HepG2 (cell line): ENCODE measurements at regions not wholly inside any gene's neighbourhood (a gene's known extent, or its start where the extent isn't known, plus 50 kb on each side); places are given as distances from the start of the nearest gene placed in this dataset.

Experiments
- ATAC-seq: fragments of 200-7000 bp; cut with Tn5 transposase; 3 replicates; pipeline ENCODE4 v1.9.1; 2020; ENCODE audit warnings: mild to moderate bottlenecking, moderate library complexity
- BruUV-seq: library from RNA; stranded (reverse); fragments of 400-500 nt; replicated peaks from 2 replicates; lab custom pipeline; 2021; lab: Mats Ljungman, UMichigan
- CTCF ChIA-PET: fragments of 300-600 bp; formaldehyde crosslinking; extraction: SDS; loops from one replicate; lab custom pipeline; 2021; ENCODE audit warnings: low total read pairs, inconsistent platforms, low intra/inter-chr PET ratio; lab: Yijun Ruan, JAX
- POLR2A ChIA-PET: fragments of 350-600 bp; sonication (Branson Sonifier 250); formaldehyde crosslinking; loops from one replicate; lab custom pipeline; 2020; ENCODE audit warnings: antibody characterized with exemption, inconsistent platforms; lab: Yijun Ruan, JAX
- DNase-seq: peaks from one replicate; pipeline ENCODE4 v3.0.0-alpha.2; 2015; ENCODE audit warnings: low spot score
- FAIRE-seq: peaks from 3 replicates; lab custom pipeline; 2011; peaks lifted over from hg19 to GRCh38; lab: Jason Lieb, UNC
- H2AFZ ChIP-seq: one replicate; pipeline ENCODE4 v1.6.1; 2011; ENCODE audit warnings: low read length, inconsistent platforms
- H3K27ac ChIP-seq: fragments of 300-600 bp; 3 replicates; pipeline ENCODE4 v1.8.0; 2011; ENCODE audit warnings: mixed run types, mild to moderate bottlenecking, mixed read lengths, low read length, inconsistent platforms; ENCODE audit not compliant: insufficient read depth; ENCODE audit errors: extremely low read length
- H3K27me3 ChIP-seq, 2 experiments: fragments of 200-600 bp in 1 of 2; 2 replicates in 1 of 2; 3 replicates in 1 of 2; pipeline versions ENCODE4 v1.6.0 to v1.8.0; 2011; ENCODE audit warnings: low read length in 2 of 2, mild to moderate bottlenecking in 2 of 2, moderate library complexity in 2 of 2, inconsistent platforms in 1 of 2; ENCODE audit not compliant: insufficient read depth in 2 of 2, control insufficient read depth in 1 of 2
- H3K36me3 ChIP-seq, 2 experiments: fragments of 200-600 bp in 1 of 2; replicated peaks in 1 of 2; 2 replicates in 1 of 2; 3 replicates in 1 of 2; pipeline versions ENCODE4 v1.5.1 to v1.8.0; 2011; ENCODE audit warnings: low read length in 2 of 2, inconsistent platforms in 1 of 2; ENCODE audit not compliant: insufficient read depth in 2 of 2, control insufficient read depth in 1 of 2
- H3K4me1 ChIP-seq: 2 replicates; pipeline ENCODE4 v1.5.1; 2012; ENCODE audit warnings: low read length, inconsistent platforms; ENCODE audit not compliant: insufficient read depth
- H3K4me2 ChIP-seq: 2 replicates; pipeline ENCODE4 v1.6.0; 2011; ENCODE audit warnings: low read depth, low read length, inconsistent platforms
- H3K4me3 ChIP-seq, 3 experiments: fragments of 200-600 bp in 1 of 3; sonication (generic), shearing (Covaris generic) in 1 of 3; replicated peaks in 1 of 3; 2 replicates each; pipeline ENCODE4 v1.5.1; 2011 to 2016; ENCODE audit warnings: low read length in 3 of 3, inconsistent platforms in 2 of 3, low read depth in 2 of 3, mild to moderate bottlenecking in 2 of 3, control low read depth in 1 of 3, mixed read lengths in 1 of 3; ENCODE audit not compliant: insufficient read depth in 1 of 3
- H3K79me2 ChIP-seq: one replicate; pipeline ENCODE4 v1.6.1; 2011; ENCODE audit warnings: low read length, inconsistent platforms; ENCODE audit not compliant: insufficient read depth
- H3K9ac ChIP-seq: 2 replicates; pipeline ENCODE4 v1.6.0; 2011; ENCODE audit warnings: mild to moderate bottlenecking, low read depth, low read length, inconsistent platforms; ENCODE audit not compliant: insufficient read depth
- H3K9me3 ChIP-seq: 2 replicates; pipeline ENCODE4 v1.5.1; 2012; ENCODE audit warnings: mild to moderate bottlenecking, low read length
- H4K20me1 ChIP-seq: 2 replicates; pipeline ENCODE4 v1.6.0; 2011; ENCODE audit warnings: inconsistent platforms, mild to moderate bottlenecking, low read length, moderate library complexity; ENCODE audit not compliant: insufficient read depth
- ELF1 ChIP-seq: sonication (generic); formaldehyde crosslinking; IDR thresholded peaks from 2 replicates; pipeline ENCODE4 v1.4.0; 2020; ENCODE audit warnings: missing genetic modification reagents
- MBD4 ChIP-seq: IDR thresholded peaks from 2 replicates; pipeline ENCODE4 v1.6.1; 2012; ENCODE audit warnings: low read length, inconsistent platforms, borderline replicate concordance
- NFIB ChIP-seq: sonication (generic); formaldehyde crosslinking; IDR thresholded peaks from 2 replicates; pipeline ENCODE4 v1.9.0; 2021; ENCODE audit warnings: missing genetic modification reagents, mild to moderate bottlenecking, borderline replicate concordance
- RFX5 ChIP-seq: IDR thresholded peaks from 2 replicates; pipeline ENCODE4 v1.6.1; 2011; ENCODE audit warnings: low read depth, low read length, improper control_type of control experiment
- ZNF33B ChIP-seq: sonication (generic); formaldehyde crosslinking; IDR thresholded peaks from 2 replicates; pipeline ENCODE4 v1.5.1; 2020; ENCODE audit warnings: mild to moderate bottlenecking, missing genetic modification reagents
- WGBS: methylation state at CpG from one replicate; pipeline ENCODE4 v1.1.6; 2017; ENCODE audit warnings: low lambda C conversion rate; 5-methylcytosine and 5-hydroxymethylcytosine counted together
- in situ Hi-C: cut with HindIII; loops from 2 replicates; pipeline ENCODE4 v1.10.0; 2017; ENCODE audit warnings: low pct_unique_long_range_greater_than_20kb; ENCODE audit not compliant: extremely low pct_ligation_motif_present
- intact Hi-C: fragments of 100-400 bp; cut with micrococcal nuclease; formaldehyde crosslinking; loops from one replicate; pipeline ENCODE4 v1.10.0; 2022; ENCODE audit not compliant: unreplicated experiment
- TF ChIP-seq, protein P1 (sequence below), 2 experiments: sonication (generic) in 1 of 2; formaldehyde crosslinking in 1 of 2; IDR thresholded peaks; 2 replicates each; pipeline versions ENCODE4 v1.4.0 to v1.6.1; 2016 to 2020; ENCODE audit warnings: borderline replicate concordance in 1 of 2, low read depth in 1 of 2, mild to moderate bottlenecking in 1 of 2, missing genetic modification reagents in 1 of 2
- TF ChIP-seq, protein P2 (sequence below): IDR thresholded peaks from 2 replicates; pipeline ENCODE4 v1.6.1; 2016; ENCODE audit warnings: mild to moderate bottlenecking, missing biosample characterization, missing genetic modification reagents
- TF ChIP-seq, protein P3 (sequence below): IDR thresholded peaks from 2 replicates; pipeline ENCODE4 v1.6.1; 2016; ENCODE audit warnings: control low read depth

GRCh38 chr5:147072622-147073021 lies 162.2 kb upstream of the STK32A start (continued):
- TF ChIP-seq, protein P1, sequence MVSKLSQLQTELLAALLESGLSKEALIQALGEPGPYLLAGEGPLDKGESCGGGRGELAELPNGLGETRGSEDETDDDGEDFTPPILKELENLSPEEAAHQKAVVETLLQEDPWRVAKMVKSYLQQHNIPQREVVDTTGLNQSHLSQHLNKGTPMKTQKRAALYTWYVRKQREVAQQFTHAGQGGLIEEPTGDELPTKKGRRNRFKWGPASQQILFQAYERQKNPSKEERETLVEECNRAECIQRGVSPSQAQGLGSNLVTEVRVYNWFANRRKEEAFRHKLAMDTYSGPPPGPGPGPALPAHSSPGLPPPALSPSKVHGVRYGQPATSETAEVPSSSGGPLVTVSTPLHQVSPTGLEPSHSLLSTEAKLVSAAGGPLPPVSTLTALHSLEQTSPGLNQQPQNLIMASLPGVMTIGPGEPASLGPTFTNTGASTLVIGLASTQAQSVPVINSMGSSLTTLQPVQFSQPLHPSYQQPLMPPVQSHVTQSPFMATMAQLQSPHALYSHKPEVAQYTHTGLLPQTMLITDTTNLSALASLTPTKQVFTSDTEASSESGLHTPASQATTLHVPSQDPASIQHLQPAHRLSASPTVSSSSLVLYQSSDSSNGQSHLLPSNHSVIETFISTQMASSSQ (IDR thresholded peaks at IDR 0.05; ENCODE audit: low read depth), result no peak
- TF ChIP-seq, protein P1 (CRISPR knock-in tag; IDR thresholded peaks at IDR 0.05; ENCODE audit: borderline replicate concordance), result no peak

- Histone ChIP-seq H3K36me3 (no peaks in the 10 kb centered on the region), H3K9ac (no peak overlapping the region), H3K4me2 (no peak overlapping the region), H3K79me2 (no peaks in the 10 kb centered on the region), H3K4me1 (peaks cover 12% of the 10 kb centered on the region), H3K27ac (no peak overlapping the region), H2AFZ (no peak overlapping the region), H3K9me3 (no peaks in the 10 kb centered on the region), H3K4me3 (no peak overlapping the region), H3K27me3 (no peaks in the 10 kb centered on the region), H4K20me1 (no peaks in the 10 kb centered on the region)
- no TSS peak for BruUV-seq
- ChIA-PET POLR2A (no interaction called here), CTCF (no interaction called here)
- no peak for ATAC-seq
- 20% methylated on average over 3 of the region's 3 CpGs for WGBS
- no peak for TF ChIP-seq ELF1 (CRISPR knock-in tag)
- no peak for TF ChIP-seq ZNF33B (CRISPR knock-in tag)
- TF ChIP-seq, protein P2, sequence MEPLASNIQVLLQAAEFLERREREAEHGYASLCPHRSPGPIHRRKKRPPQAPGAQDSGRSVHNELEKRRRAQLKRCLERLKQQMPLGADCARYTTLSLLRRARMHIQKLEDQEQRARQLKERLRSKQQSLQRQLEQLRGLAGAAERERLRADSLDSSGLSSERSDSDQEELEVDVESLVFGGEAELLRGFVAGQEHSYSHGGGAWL (CRISPR knock-in tag), result no peak
- no peak for TF ChIP-seq RFX5
- TF ChIP-seq NFIB, result no peak
- TF ChIP-seq MBD4, result no peak
- TF ChIP-seq, protein P3, sequence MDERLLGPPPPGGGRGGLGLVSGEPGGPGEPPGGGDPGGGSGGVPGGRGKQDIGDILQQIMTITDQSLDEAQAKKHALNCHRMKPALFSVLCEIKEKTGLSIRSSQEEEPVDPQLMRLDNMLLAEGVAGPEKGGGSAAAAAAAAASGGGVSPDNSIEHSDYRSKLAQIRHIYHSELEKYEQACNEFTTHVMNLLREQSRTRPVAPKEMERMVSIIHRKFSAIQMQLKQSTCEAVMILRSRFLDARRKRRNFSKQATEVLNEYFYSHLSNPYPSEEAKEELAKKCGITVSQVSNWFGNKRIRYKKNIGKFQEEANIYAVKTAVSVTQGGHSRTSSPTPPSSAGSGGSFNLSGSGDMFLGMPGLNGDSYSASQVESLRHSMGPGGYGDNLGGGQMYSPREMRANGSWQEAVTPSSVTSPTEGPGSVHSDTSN (CRISPR knock-in tag), result no peak
- intact Hi-C loops, result no loop called here
- in situ Hi-C loops, result no loop called here
- FAIRE-seq, result no peak
- no peak for DNase-seq
Measured at GRCh38 chr5:147073098-147073497, 161.7 kb upstream of the STK32A start.
